ENCODE measurements at regions not wholly inside any gene's neighbourhood (a gene's known extent, or its start where the extent isn't known, plus 50 kb on each side); places are given as distances from the start of the nearest gene placed in this dataset.

DNA sequence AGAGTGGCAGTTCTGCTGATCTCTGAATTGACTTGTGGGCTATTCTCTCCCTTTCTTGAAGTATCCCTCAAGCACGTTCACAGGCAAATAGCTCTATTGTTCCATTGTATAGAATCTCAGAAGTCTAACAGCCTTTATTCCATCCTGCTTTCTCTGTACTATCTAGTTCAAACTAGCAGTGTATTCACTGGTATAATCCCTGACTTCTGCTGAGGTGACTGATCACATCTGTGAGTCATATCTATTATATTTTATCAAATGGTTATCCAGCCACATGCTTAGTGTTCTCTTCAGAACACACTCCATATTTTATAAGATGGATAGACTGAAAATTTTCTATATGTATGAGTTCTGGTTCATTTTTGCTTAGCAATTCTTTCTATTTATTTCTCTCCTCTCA, 866.1 kb downstream of the C12orf50 start:
- H3K4me1 Mint-ChIP-seq = no peaks in the 10 kb centered on the region
- Histone ChIP-seq H4K8ac (replicated peaks; ENCODE audit: insufficient read length, low read depth, low read length) (no peak overlapping the region), H2BK120ac (ENCODE audit: low read depth, low read length, poor library complexity, severe bottlenecking) (no peak overlapping the region), H3K79me2 (ENCODE audit: insufficient read depth, low read length) (no peaks in the 10 kb centered on the region), H3K27ac (ENCODE audit: insufficient read length, low read depth, low read length) (no peak overlapping the region), H2AFZ (ENCODE audit: low read length) (no peak overlapping the region), H4K91ac (ENCODE audit: insufficient read length, low read depth, low read length) (no peak overlapping the region), H2AK5ac (ENCODE audit: insufficient read length, low read length) (no peak overlapping the region), H3K9ac (ENCODE audit: extremely low read depth, insufficient read length, low read length) (no peak overlapping the region), H2BK5ac (ENCODE audit: insufficient read length, low read length) (no peak overlapping the region), H3K27me3 (ENCODE audit: insufficient read depth, low read length) (no peaks in the 10 kb centered on the region), H2BK20ac (ENCODE audit: low read depth, low read length, poor library complexity, severe bottlenecking) (no peak overlapping the region), H3K14ac (ENCODE audit: insufficient read depth, low read length) (no peak overlapping the region), H4K20me1 (ENCODE audit: control insufficient read depth, insufficient read depth, insufficient read length) (no peaks in the 10 kb centered on the region), H3T11ph (ENCODE audit: low read length) (no peak overlapping the region), H3K4ac (ENCODE audit: low read depth, low read length) (no peak overlapping the region), H2BK12ac (ENCODE audit: insufficient read length, low read depth, low read length) (no peak overlapping the region), H4K5ac (ENCODE audit: insufficient read length, low read depth, low read length) (no peak overlapping the region), H3K18ac (ENCODE audit: insufficient read length, low read depth, low read length) (no peak overlapping the region), H3K9me3 (ENCODE audit: control insufficient read depth, low read depth, low read length) (peaks cover 8% of the 10 kb centered on the region), H3K4me2 (ENCODE audit: insufficient read depth, insufficient read length, low read length) (no peak overlapping the region), H3K79me1 (ENCODE audit: insufficient read depth, low read depth, low read length, poor library complexity, severe bottlenecking) (no peaks in the 10 kb centered on the region), H3K23ac (ENCODE audit: insufficient read length, low read depth, low read length) (no peak overlapping the region), H3K23me2 (ENCODE audit: insufficient read length, low read depth, low read length, poor library complexity, severe bottlenecking) (no peaks in the 10 kb centered on the region), H3K4me1 (ENCODE audit: insufficient read depth, low read length) (no peaks in the 10 kb centered on the region), H2BK15ac (ENCODE audit: low read depth, low read length) (no peak overlapping the region), H3K56ac (ENCODE audit: insufficient read length, low read depth, low read length) (no peak overlapping the region)
- H3K4me3 Mint-ChIP-seq = no peak overlapping the region
- H3K27me3 Mint-ChIP-seq (ENCODE audit: low read depth) = no peaks in the 10 kb centered on the region
- no peak for DNase-seq
- H3K27ac Mint-ChIP-seq = no peak overlapping the region
- TF ChIP-seq, protein P1, sequence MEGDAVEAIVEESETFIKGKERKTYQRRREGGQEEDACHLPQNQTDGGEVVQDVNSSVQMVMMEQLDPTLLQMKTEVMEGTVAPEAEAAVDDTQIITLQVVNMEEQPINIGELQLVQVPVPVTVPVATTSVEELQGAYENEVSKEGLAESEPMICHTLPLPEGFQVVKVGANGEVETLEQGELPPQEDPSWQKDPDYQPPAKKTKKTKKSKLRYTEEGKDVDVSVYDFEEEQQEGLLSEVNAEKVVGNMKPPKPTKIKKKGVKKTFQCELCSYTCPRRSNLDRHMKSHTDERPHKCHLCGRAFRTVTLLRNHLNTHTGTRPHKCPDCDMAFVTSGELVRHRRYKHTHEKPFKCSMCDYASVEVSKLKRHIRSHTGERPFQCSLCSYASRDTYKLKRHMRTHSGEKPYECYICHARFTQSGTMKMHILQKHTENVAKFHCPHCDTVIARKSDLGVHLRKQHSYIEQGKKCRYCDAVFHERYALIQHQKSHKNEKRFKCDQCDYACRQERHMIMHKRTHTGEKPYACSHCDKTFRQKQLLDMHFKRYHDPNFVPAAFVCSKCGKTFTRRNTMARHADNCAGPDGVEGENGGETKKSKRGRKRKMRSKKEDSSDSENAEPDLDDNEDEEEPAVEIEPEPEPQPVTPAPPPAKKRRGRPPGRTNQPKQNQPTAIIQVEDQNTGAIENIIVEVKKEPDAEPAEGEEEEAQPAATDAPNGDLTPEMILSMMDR (conservative IDR thresholded peaks at IDR 0.05) = no peak
- WGBS (ENCODE audit: extremely low coverage, insufficient read length, low lambda C conversion rate) = no CpG with 5 or more reads among the region's 1 CpG
- peaks cover 36 to 39% of the 10 kb centered on the region in 2 experiments for H3K9me3 Mint-ChIP-seq
- H3K36me3 Mint-ChIP-seq (ENCODE audit: insufficient read depth in 1 of 3, low read depth in 3 of 3) = peaks cover 14 to 34% (median 23%) of the 10 kb centered on the region in 3 experiments
